GM19328 (cell line): ENCODE measurements at regions not wholly inside any gene's neighbourhood (a gene's known extent, or its start where the extent isn't known, plus 50 kb on each side); places are given as distances from the start of the nearest gene placed in this dataset.

Experiments used
- ATAC-seq: cut with Tn5 transposase; IDR thresholded peaks from one replicate; pipeline ENCODE4 v1.9.1; 2021; ENCODE audit warnings: mild to moderate bottlenecking, moderate library complexity; ENCODE audit not compliant: unreplicated experiment

DNA sequence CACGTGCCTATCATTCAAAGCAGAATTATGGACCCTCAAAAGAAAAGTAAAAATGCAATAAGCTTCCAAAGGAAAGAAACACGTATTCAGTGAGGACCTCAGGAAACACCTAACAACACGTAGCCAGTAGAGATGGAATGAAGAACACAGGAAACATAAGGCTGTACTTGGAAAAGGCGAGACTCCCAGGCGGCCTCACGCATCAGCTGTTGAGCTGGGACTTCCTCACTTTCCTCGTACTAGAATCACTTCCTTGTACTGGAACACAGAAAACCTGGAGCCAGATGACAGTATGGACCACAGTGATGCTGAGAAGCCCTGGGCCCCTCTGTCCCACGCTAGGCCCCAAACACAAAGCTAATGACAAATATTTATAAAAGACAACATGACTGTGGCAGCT is 94.4 kb upstream of the BACE2 start:
- no peak for ATAC-seq

DNA sequence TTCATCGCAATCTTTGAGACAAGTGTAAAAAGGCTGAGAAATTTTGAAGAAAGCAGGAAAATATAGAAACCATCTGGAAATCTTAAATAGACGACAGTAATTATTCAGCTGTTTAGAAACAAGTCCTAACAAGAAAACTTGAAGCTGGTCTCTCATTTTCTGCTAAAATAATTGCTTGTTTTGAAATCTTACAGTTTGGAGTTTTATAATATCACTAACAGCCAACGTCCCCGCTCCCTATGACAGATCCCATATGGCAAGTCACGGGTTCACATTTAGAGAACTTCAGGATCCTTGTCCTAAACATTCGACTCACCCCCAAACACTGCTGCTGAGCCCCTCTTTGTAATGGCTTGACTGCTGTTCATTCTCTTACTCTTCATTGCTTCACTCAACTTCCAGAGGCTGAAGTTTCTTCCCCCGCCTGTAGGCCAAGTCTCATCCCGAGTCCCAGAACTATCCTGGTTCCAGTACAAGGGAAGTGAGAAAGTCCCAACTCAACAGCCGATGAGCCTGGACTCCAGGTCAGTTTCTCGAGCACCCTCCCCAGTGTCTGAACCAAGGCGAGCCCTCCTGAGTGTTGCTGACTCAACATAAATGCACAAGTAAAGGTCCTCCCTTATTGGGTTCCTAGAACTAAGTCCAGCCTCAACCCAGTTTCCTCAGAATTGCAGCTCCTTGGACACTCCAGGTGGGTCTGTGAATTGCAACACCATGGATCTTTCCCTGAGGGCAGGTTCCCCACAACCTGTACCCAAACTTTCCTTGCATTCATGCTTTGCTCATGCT is 93.4 kb upstream of the BACE2 start:
- ATAC-seq: no peak

DNA sequence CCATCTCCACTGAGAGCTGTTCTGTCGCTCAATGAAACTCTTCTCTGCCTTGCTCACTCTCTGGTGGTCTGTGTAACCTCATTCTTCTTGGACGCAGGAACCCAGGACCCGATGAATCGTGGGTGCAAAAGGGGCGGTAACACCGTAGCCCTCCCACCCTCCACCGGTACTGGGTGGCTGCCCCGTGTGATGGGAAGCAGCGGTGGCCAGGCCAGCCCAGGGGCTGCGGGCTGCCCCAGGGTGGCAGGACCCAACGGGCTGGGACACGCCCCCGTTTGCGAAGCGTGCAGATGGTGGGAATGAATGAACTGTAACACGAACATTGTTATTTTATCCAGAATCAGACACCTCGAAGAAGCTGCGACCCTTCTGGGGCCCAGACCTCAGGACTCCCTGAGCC is 92.3 kb upstream of the BACE2 start:
- ATAC-seq: no peak

DNA sequence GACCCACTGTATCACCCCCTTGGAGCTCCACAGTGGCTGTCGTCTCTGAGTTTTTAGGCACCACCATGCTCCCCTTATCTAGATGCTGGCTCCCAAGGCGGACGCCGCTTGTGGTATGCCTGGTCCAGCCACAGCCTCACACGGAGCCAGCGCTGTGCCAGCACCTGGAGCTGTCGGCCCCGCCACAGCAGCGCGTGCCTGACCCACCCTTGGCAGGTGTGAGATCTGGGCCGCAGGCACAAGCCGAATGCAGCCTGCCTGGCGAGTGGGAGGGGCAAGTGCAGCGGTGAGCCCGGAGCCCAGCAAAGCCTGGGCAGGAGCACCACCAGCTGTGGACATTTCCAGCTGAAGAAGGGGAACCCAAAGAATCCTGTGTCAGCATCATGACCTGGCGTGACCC is 91.9 kb upstream of the BACE2 start:
- ATAC-seq: no peak

DNA sequence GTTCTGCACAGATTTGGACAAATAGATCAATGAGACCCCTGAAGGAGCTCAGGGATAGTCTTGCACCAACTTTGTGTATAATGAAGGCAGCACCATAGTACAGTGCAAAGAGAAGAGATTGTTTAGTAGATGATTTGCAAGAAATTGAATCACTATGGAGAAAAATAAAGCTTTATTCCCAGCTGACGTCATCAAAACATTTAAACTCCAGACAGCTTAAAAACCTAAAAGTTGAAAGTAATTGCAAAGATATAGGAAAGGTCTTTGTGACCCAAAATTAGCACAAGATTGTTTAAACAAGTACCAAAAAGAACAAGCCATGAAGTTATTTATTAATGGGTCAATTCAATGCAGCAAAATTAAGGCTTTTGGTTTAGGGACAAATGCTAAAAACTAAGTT is 88.8 kb upstream of the BACE2 start:
- no peak for ATAC-seq

DNA sequence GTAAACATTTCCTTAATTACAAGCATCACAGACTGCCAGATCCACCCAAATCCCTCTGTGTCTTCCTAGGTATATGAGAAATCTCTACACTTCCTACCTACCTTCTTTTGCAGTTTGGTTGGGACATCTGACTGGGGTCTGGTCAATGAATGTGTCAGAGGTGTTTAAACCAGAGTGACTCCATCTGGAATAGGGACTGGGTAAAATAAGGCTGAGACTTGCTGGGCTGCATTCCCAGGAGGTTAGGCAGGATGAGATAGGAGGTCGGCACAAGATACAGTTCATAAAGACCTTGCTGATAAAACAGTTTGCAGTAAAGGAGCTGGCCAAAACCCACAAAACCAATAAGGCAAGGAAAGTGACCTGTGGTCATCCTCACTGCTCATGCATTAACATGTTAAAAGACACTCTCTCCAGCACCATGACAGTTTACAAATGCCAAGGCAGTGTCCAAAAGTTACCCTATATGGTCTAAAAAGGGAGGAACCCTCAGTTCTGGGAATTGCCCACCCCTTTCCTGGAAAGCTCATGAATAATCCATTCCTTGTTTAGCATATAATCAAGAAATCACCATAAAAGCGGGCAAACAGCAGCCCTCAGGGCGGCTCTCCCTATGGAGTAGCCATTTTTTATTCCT is 87.4 kb upstream of the BACE2 start:
- ATAC-seq: no peak

DNA sequence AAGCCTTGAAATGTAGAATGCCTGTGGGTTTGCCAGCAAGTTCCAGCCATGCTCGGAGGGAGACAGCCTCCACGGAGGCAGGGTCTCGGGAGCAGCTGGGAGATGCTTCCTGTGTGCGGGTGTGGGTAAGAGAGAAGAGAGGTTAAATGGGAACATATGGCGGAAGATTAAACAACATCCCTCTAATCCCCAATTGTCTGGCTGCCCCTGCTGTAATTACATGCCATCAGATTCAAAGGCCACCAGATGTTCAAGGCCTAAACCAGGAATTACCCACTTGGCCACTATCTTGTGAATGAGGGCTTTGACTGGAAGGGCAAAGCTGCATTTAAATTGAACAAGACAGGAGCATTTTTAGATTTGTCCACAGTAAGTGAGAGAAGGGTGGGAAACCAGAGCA is 81.4 kb upstream of the BACE2 start:
- ATAC-seq: no peak

DNA sequence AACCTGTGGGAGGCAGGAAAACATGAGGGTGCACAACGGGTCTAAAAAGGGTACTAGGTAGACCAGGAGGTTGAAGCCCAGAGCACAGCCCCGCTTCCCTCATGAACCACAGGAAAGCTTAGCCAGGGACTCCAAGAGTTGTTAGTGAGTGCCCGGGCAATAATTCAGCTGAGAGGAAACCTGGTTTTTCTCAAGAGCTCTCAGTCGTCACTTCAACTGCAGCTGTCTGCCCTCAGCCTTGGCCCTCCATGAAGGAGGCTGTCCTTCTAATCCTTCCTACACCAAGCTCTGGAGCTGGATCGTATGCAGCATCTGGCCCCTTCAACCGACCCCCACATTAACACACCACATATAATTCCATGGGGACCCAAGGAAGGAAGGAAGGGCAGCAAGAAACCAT is 77.0 kb upstream of the BACE2 start:
- ATAC-seq: no peak

DNA sequence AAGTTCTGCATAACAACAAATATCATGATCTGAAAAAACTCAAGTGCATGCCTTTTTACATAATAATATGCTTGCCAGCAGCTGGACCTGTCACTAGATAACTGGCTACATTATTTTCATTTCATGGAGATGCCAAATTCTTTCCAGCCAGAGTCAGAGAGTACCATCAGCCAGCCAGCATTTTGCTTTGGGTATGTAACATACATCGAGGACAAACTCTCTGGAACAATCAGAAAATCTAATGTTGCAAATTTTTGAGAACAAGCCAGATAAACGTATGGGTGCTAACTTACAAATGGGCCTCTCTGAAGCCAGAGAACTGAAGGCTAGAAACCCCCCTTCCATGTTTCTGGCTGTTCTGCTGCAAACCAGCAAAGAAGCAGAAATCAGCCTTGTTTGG is 76.3 kb upstream of the BACE2 start:
- no peak for ATAC-seq

DNA sequence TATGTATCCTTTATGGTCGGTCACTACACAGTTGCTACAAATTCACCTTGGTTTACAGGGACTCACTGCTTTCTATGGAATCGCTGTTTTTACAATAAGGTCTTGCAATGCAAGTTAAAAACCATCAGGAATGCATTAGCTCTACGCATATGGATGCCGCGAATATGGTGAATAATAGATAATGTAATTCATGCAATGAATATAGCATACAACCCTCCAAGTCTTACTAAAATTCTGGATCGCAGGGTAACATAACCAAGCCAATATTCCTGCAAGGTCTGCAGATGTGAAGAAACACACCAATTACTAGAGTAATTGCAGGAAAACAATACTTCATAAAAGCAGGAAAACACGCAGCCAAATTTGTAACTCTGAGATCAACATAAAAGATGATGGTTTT is 75.6 kb upstream of the BACE2 start:
- no peak for ATAC-seq

DNA sequence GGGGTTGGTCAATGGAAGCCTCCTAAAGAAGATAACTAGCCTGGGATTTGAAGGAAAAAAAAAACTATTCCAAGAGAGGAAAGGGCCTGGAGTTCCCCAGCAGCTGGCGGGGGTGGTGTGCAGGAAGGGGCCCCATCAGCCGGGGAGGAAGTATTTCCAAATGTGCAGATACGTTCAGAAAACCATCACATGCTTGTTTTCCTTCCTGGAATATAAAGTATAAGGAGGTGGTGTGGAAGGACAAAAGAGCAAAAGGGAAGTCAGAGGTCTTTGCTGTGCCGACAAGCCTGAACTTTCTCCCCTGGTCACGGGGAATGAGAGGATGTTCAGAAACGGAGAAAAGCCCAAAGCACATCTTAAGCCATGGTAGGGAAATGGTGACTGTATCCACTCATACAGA is 72.0 kb upstream of the BACE2 start:
- no peak for ATAC-seq

DNA sequence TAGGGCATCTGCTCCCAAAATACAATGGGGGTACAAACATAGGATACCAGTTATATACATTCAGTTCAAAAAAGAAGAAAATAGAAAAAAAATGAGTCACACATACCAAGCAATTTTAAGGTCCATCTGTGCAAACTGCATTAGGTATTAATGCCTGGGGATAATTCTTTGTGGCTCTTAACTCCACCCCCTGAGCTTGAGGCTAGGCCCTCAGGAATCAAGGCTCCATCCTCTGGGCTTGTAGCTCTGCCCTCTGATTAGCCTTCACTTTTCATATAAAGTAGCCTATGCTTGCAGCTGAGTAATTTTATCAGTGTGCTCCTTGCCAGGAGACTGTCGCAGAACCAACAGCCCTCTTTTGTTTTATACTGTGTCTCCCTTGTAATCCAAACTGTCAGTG is 69.9 kb upstream of the BACE2 start:
- no peak for ATAC-seq

DNA sequence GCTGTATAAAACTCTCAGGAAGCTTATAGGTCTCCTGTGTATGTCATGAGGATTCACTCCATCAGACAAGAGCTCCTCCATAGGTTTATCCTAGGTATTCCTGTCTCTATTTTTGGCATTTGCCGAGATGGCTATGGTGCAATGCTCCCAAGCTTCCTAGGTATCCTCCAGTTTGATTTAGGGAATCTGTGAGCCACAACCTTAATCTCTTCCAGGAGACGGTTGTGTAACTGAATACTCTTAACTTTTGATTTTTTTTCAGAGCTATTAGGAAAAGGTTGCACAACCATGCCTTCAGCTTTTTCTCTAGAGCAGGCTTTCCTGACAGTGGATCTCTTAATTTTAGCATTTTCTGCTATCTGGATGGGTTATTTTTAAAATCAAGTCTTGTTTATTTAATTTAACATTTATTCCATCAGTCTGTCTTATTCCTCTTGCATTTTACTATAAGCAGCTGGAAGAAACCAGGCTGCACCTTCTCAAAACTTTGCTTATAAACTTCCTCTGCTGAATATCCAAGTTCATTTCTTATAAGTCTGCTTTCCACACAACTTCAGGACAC is 69.4 kb upstream of the BACE2 start:
- no peak for ATAC-seq

DNA sequence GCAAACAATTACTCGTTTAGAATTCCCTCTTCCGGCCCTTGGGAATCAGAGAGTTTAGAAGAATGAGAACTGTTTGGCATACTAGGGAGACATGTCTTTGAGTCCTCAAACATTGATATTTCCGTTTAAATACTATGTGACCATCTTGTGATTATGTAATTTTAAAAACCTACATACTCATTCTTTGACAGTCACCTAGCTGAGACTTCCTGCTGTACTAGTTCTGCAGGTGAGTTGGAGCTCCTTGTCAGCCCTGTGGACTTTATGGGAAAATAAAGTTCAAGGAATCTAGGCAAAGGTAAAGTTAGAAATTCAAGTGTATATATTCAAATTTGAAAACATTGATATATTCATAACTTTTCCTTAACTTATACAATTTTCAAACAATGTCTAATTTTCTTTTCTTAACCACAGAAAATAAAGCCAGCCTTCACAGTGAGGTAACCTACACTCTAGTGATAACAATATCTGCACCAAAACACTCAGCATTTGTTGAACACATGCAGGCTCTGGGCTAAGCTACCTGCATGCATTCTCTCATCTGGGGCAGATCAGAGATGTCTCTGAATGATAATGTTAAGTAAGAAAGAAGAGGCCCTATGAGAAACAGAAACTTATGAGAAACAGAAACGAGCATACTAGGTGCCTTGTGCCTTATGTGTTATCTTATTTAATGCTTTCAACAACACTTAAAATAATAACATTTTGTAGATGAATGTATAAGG is 67.0 kb upstream of the BACE2 start:
- no peak for ATAC-seq

DNA sequence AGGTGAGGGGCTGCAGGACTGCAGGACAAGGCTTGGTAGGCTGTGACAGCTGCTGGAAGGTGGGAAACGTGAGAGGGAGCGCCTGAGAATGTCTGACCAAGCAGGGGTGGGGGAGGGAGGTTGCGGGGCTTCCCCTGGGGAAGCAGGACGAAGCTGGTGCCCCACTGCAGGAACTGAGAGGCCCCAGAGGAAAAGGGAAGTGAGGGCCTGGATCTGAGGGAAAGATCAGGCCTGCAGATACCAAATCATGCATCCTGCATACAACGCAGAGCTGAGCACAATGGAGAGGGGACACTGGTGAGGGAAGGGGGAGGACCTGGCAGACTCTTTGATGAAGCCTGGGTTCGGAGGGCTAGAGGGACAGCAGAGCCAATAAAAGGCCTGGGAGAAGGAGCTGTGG is 65.7 kb upstream of the BACE2 start:
- no peak for ATAC-seq

DNA sequence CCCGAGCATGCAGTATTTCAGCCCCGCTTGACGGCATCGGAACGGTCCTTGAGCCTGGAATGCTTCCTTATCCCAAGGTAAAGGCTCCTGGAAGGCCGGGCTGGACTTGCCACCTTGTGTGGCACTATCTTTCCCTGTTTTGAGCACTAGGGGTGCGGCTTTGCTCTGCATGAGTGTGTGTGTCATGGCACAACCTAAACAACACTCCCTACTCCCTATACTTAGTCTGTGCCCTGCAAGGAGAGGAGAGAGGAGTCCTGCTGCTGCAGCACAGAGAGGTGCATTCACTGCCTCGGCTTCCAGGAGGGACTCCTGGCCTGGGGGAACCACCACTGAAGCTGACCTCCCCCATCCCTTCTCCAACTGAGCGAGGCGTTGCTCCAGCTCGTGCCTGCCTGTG is 60.4 kb upstream of the BACE2 start:
- no peak for ATAC-seq

DNA sequence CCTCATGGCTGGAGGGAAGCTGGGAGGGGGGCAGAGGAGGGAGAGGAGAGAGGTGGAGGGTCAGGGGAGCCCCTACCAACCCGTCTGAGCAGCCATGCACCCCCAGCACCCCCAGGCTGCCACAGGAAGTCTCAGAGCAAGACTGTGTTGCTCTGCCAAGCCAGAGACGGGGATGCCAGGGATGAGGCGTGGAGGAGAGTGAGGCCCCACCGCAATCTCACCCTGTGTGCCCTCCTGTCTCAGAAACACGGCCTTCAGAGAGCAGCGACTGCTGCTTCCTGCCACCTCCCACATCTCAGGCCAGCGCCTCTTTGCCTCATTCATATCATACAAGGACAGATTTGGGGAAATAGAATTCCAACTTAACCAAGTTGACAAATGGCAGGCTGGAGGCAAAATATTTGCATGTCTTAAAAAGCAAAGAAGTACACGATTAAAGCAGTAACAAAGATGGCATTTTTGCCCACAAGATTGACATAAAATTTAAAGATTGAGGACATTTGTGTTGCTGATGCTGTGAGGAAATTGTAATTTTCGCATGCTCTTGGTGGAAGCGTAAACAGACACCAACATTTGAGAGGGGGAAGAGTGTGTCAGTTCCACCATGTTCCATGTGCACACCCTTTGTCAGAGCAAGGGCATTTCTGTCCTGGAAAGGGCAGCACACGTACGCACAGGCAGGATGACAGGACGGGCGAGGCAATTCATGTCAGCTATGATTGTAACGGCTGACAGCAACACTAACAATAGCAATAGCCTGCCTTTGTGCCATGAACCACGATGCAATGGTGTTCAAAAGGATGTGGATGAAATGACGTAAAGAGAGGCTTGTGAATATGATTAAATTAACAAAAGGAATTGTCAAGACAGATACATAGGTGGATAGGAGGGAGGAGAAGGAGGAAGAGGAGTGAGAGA is 59.0 kb upstream of the BACE2 start:
- no peak for ATAC-seq

DNA sequence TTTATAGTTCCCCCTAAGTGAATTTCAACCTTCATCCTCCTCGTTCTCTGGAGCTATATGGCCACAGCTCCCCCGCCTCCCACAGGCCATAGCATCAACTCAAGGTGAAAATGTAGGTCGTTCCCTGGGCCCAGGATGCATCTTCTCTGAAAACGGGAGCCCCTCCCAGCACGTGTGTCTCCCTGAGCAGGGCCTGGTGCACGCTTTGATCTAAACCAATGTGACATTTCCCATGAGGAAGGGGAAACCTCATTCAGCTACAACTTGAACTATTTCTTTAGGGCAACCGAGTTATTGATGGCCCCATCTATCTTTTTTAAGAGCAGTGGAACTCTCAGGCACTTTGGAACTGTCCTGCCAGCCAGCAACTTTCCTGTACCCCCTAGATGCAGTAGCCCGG is 57.8 kb upstream of the BACE2 start:
- ATAC-seq: no peak

DNA sequence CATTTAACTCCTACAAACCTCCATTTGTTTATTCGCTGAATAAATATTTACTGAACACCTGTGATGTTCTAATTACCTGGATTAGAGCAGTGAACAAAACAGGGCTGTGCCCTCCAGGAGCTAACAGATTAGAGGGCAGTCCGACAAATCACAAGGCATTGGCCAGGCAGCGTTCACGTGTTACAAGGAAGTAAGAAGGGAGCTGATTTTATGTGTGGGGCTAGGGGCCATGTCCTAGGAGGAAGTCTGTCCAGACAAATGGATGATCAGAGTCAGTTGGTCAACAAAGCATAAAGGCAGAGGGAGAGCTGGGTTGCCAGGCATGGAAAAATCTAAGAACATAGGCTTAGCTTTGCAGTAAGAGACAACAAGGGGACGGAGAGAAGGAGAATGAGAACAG is 57.3 kb upstream of the BACE2 start:
- no peak for ATAC-seq

DNA sequence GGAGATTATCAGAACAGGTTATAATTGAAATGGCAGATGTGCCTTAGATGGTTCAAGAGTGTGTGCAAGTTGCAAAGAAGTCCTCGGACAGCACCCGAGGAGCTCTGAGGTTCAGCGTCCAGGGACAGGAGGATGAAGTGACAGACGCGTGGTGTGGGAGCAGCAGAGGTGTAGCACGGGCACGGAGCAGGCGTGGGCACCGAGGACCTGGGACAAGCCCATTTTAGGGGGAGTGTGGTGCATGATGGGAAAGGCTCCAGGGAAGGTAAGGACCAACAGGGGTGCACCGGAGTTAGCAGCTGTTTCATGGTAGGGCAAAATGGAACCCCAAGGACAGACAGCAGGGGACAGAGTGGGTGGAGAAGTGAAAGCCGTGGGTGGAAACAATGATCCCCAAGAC is 56.3 kb upstream of the BACE2 start:
- ATAC-seq: no peak
